OCI-LY1 (cell line): ENCODE measurements at regions not wholly inside any gene's neighbourhood (a gene's known extent, or its start where the extent isn't known, plus 50 kb on each side); places are given as distances from the start of the nearest gene placed in this dataset.

ENCODE experiments used
- CTCF ChIP-seq: fragments of 200-600 bp; sonication (generic), shearing (Covaris generic); IDR thresholded peaks from 2 replicates; pipeline ENCODE4 v1.5.1; 2017; ENCODE audit warnings: mild to moderate bottlenecking, antibody characterized with exemption, low read length, moderate library complexity, mixed read lengths
- EZH2 ChIP-seq: fragments of 200-600 bp; sonication (generic), shearing (Covaris generic); IDR thresholded peaks from 2 replicates; pipeline ENCODE4 v1.8.0; 2017; ENCODE audit warnings: borderline replicate concordance, mixed run types, mild to moderate bottlenecking, antibody characterized with exemption, low read length, moderate library complexity, mixed read lengths

DNA sequence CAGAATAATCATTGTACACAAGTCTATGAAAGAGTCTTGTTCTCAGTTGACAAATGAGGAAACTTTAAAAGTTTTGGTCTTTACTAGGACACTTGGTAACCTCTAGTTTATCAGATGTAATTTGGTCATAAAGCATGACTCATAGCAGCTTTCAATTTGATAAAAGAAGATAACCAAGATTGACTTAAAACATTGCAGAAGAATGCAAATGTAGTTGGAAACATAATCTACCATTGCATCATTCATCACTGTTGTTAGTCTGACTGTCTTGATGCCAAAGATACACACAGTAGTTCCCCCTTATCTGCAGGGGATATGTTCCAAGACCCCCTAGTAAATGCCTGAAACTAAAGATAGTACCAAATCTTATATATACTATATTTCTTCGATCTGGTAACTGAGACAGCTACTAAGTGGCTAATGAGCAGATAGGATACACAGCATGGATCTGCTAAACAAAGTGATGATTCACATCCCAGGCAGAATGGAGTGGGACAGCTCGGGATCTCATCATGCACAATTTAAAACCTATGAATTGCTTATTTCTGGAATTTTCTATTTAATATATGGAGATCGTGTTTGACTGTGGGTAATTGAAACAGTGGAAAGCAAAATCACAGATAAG lies 131.4 kb upstream of the CCDC68 start:
- TF ChIP-seq CTCF, result no peak
- TF ChIP-seq EZH2, result no peak
